Esophagus squamous epithelium (tissue), 5 donors: ENCODE measurements at regions not wholly inside any gene's neighbourhood (a gene's known extent, or its start where the extent isn't known, plus 50 kb on each side); places are given as distances from the start of the nearest gene placed in this dataset.

ENCODE experiments used
- DNase-seq: peaks from one replicate; lab custom pipeline; 2025; lab: John Stamatoyannopoulos, UW
- H3K27ac ChIP-seq, 4 donors: fragments of 200-600 bp; sonication (generic); one replicate each; pipeline ENCODE4 v1.5.1; 2016 to 2019; ENCODE audit warnings: mild to moderate bottlenecking in 1 of 4
- H3K27me3 ChIP-seq, 4 donors: fragments of 200-600 bp; sonication (generic); 1 replicate in 3 of 4; 2 replicates in 1 of 4; pipeline versions ENCODE4 v1.5.1 to v1.6.0; 2017 to 2021; ENCODE audit warnings: antibody characterized with exemption in 1 of 4
- H3K36me3 ChIP-seq, 3 donors: fragments of 200-600 bp; sonication (generic); one replicate each; pipeline ENCODE4 v1.5.1; 2016 to 2019
- H3K4me1 ChIP-seq, 3 donors: fragments of 200-600 bp; sonication (generic); one replicate each; pipeline ENCODE4 v1.5.1; 2017 to 2019
- H3K4me3 ChIP-seq, 4 donors: fragments of 200-600 bp; sonication (generic); 1 replicate in 3 of 4; 2 replicates in 1 of 4; pipeline ENCODE4 v1.5.1; 2016 to 2019; ENCODE audit warnings: mild to moderate bottlenecking in 2 of 4, moderate library complexity in 1 of 4
- H3K9me3 ChIP-seq, 3 donors: fragments of 200-600 bp; sonication (generic); one replicate each; pipeline ENCODE4 v1.5.1; 2016 to 2019
- POLR2A ChIP-seq, 4 donors: fragments of 450-650 bp; IDR thresholded peaks; one replicate each; pipeline ENCODE4 v1.6.1; 2017; ENCODE audit warnings: antibody characterized with exemption in 4 of 4, mild to moderate bottlenecking in 4 of 4, moderate library complexity in 3 of 4
- WGBS, 2 donors: methylation state at CpG; one replicate each; pipeline ENCODE4 v1.1.5; 2018; 5-methylcytosine and 5-hydroxymethylcytosine counted together
- intact Hi-C: fragments of 100-400 bp; cut with DNase I; formaldehyde crosslinking; loops from one replicate; pipeline ENCODE4 v1.15.0; 2022
- TF ChIP-seq, protein P1 (sequence below), 6 experiments: fragments of 450-650 bp in 4 of 6; fragments of 200-600 bp in 2 of 6; sonication (generic) in 2 of 6; IDR thresholded peaks; one replicate each; pipeline ENCODE4 v1.5.1; 2016 to 2019; ENCODE audit warnings: antibody characterized with exemption in 6 of 6, mild to moderate bottlenecking in 4 of 6, moderate library complexity in 4 of 6
- donor health status: DM: yes; HTN: yes; CAD: no.

DNA sequence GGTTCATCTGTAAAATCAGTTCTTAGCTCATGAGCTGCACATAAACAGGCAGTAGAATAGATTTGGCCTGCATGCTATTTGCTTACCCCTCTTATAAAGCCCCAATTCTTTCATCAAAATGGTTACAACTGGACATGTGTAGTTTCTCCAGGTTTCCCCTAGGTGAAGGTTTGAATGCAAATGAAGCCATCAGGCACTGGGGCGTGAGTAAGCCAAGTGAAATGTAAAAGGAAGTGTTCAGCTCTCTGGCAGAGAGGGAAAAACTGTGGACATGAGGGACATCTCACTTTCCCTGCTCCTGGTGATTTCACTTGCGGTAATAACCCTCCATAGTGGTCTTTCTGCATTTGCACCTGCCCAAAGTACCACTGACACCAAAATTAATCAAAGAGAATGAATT is 1402.3 kb upstream of the LRRTM1 start:
- H3K27ac ChIP-seq: no peak overlapping the region
- 55 to 75% methylated on average over 2 of the region's 2 CpGs for WGBS, 2 donors
- intact Hi-C loops: no loop called here

DNA sequence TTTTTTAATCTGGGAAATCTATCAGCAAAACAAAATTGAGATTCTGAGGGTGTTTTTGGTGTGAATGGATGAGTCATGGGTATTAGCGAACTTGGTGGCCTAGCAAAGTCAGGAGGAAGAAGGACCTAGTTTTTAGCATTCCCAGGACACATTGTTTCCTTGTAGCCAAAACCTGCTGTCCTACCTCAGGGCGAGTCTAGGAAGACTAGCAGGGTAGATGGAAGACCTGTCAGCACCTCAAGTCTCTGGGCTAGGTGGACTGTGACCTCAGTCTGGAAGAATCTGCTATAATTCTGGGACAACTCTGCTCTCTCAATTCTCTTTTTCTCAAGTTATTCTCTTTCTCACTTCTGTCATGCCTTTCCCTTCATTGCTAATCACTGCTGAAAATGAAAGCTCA is 1399.3 kb upstream of the LRRTM1 start:
- no peak for TF ChIP-seq POLR2A (IDR thresholded peaks at IDR 0.05)
- TF ChIP-seq, protein P1, sequence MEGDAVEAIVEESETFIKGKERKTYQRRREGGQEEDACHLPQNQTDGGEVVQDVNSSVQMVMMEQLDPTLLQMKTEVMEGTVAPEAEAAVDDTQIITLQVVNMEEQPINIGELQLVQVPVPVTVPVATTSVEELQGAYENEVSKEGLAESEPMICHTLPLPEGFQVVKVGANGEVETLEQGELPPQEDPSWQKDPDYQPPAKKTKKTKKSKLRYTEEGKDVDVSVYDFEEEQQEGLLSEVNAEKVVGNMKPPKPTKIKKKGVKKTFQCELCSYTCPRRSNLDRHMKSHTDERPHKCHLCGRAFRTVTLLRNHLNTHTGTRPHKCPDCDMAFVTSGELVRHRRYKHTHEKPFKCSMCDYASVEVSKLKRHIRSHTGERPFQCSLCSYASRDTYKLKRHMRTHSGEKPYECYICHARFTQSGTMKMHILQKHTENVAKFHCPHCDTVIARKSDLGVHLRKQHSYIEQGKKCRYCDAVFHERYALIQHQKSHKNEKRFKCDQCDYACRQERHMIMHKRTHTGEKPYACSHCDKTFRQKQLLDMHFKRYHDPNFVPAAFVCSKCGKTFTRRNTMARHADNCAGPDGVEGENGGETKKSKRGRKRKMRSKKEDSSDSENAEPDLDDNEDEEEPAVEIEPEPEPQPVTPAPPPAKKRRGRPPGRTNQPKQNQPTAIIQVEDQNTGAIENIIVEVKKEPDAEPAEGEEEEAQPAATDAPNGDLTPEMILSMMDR (IDR thresholded peaks at IDR 0.05): no peak
- DNase-seq: no peak
- Histone ChIP-seq H3K27me3 (no peaks in the 10 kb centered on the region), H3K27ac (no peak overlapping the region), H3K4me3 (no peak overlapping the region), H3K4me1 (no peaks in the 10 kb centered on the region), H3K36me3 (no peaks in the 10 kb centered on the region), H3K9me3 (peaks cover 0 to 4% (median 0%) of the 10 kb centered on the region in 3 donors)
- 68 to 78% methylated on average over 2 of the region's 2 CpGs for WGBS, 2 donors
- intact Hi-C loops: no loop called here

More for the DNA sequence above, 1402.3 kb upstream of the LRRTM1 start:
- H3K9me3 ChIP-seq: peaks cover 0 to 4% (median 0%) of the 10 kb centered on the region in 3 donors
- H3K36me3 ChIP-seq: no peaks in the 10 kb centered on the region
- H3K4me3 ChIP-seq: no peak overlapping the region
- TF ChIP-seq POLR2A (IDR thresholded peaks at IDR 0.05): no peak
- TF ChIP-seq, protein P1 (IDR thresholded peaks at IDR 0.05): no peak
- DNase-seq: no peak
- no peaks in the 10 kb centered on the region for H3K4me1 ChIP-seq
- H3K27me3 ChIP-seq: no peaks in the 10 kb centered on the region

DNA sequence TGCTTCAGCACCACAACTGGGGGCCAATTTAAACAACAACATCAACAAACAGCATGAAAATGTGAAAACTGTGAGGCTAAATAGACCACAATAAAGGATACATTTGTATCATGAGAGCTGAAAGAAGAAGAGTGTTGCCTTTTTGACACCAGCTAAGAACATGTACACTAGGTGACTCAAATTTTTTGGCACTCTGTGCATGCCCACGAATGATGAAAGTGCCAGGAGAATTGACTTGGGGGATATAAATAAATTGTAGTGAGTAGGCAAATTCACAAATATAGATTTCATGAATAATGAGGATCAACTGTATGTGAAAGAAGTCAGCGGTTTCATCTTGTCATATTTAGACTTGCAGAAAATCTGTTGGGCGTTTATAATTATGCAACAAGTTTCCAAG is 1388.0 kb upstream of the LRRTM1 start:
- no peak for TF ChIP-seq POLR2A (IDR thresholded peaks at IDR 0.05)
- TF ChIP-seq, protein P1 (IDR thresholded peaks at IDR 0.05): no peak
- 56 to 69% methylated on average over 3 of the region's 3 CpGs for WGBS, 2 donors
- intact Hi-C loops: no loop called here
- Histone ChIP-seq H3K27ac (no peak overlapping the region), H3K4me1 (no peaks in the 10 kb centered on the region), H3K4me3 (no peak overlapping the region), H3K9me3 (no peaks in the 10 kb centered on the region), H3K27me3 (no peaks in the 10 kb centered on the region), H3K36me3 (no peaks in the 10 kb centered on the region)
- DNase-seq: no peak

DNA sequence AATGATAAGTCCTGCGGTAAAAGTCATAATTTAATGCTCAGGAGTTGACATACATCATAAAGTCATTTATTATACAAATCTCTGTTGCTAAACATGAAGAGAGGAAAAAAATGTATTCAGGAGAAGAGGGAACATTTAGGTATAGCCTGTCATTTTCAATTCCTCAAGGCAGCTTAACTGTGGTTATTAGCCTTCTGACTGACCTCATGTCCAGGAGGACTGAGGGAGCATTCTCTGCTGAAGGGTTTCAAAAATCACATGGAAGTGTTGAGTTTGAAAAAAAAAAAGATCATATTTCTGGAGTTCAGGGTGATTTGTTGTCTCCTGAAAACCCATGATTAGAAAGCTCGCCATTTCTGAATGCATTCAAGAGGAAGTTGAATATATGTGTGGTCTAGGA is 1371.1 kb upstream of the LRRTM1 start:
- WGBS, 2 donors: 50 to 74% methylated on average over 2 of the region's 2 CpGs
- Histone ChIP-seq H3K27ac (no peak overlapping the region), H3K9me3 (no peaks in the 10 kb centered on the region), H3K36me3 (no peaks in the 10 kb centered on the region), H3K27me3 (no peaks in the 10 kb centered on the region), H3K4me3 (no peak overlapping the region), H3K4me1 (no peaks in the 10 kb centered on the region)
- TF ChIP-seq, protein P1 (IDR thresholded peaks at IDR 0.05): no peak
- TF ChIP-seq POLR2A (IDR thresholded peaks at IDR 0.05): no peak
- no peak for DNase-seq
- intact Hi-C loops: no loop called here

DNA sequence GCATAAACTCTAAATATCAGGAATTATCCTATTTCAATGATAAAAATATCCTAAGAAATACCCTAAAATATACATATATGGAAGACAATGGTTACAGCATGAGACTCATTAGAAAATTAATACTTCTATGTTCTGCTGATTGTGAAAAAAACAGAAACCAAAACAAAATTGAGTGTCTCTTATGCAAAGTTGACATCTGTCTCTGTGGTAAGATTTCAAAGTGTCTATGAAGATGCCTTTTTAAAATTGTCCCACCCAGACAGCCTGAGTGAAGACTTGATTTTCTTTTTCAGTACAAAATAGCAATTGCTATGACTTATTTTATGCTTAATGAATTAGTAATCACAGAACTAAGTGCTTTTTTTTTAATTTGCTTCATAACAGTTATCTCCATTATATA is 1368.4 kb upstream of the LRRTM1 start:
- intact Hi-C loops: no loop called here
- no peak for TF ChIP-seq POLR2A (IDR thresholded peaks at IDR 0.05)
- TF ChIP-seq, protein P1 (IDR thresholded peaks at IDR 0.05): no peak
- H3K4me3 ChIP-seq: no peak overlapping the region
- no peaks in the 10 kb centered on the region for H3K36me3 ChIP-seq
- H3K27ac ChIP-seq: no peak overlapping the region
- no peak for DNase-seq
- H3K4me1 ChIP-seq: no peaks in the 10 kb centered on the region
- H3K9me3 ChIP-seq: no peaks in the 10 kb centered on the region
- no peaks in the 10 kb centered on the region for H3K27me3 ChIP-seq
